ENCODE measurements at regions not wholly inside any gene's neighbourhood (a gene's known extent, or its start where the extent isn't known, plus 50 kb on each side); places are given as distances from the start of the nearest gene placed in this dataset.

DNA sequence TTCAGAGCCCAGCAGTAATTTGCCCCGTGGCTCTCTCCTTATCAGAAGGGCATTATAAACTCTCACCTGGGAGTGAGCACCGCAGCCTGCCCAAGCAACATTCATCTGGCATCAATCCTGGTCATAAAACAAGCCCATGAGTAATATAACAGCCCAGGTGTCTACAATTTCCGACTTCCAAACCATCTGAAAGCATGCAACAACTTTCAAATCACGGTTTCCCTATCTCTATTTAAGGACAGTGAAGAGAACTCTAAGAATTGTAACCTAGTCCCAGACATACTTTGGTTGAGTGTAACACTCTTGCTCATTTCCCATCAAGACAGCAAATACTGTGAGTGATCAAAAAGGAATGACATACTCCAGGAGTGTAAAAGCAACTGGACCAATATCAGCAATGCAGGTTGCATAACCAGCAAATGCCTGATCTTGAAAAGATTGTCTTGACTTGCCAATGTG, 487.4 kb upstream of the SOX9 start:
- TF ChIP-seq EZH2 (IDR thresholded peaks at IDR 0.05; ENCODE audit: low read depth, low read length, severe bottlenecking) = no peak
- TF ChIP-seq FOSL1 (IDR thresholded peaks at IDR 0.05; ENCODE audit: insufficient read depth, low read depth, low read length) = no peak
- TF ChIP-seq, protein P1, sequence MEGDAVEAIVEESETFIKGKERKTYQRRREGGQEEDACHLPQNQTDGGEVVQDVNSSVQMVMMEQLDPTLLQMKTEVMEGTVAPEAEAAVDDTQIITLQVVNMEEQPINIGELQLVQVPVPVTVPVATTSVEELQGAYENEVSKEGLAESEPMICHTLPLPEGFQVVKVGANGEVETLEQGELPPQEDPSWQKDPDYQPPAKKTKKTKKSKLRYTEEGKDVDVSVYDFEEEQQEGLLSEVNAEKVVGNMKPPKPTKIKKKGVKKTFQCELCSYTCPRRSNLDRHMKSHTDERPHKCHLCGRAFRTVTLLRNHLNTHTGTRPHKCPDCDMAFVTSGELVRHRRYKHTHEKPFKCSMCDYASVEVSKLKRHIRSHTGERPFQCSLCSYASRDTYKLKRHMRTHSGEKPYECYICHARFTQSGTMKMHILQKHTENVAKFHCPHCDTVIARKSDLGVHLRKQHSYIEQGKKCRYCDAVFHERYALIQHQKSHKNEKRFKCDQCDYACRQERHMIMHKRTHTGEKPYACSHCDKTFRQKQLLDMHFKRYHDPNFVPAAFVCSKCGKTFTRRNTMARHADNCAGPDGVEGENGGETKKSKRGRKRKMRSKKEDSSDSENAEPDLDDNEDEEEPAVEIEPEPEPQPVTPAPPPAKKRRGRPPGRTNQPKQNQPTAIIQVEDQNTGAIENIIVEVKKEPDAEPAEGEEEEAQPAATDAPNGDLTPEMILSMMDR (IDR thresholded peaks at IDR 0.05; ENCODE audit: control extremely low read depth in 1 of 3, insufficient read depth in 1 of 3, low read depth in 1 of 3, low read length in 3 of 3) = no peak
- no peak for TF ChIP-seq CEBPB (IDR thresholded peaks at IDR 0.05; ENCODE audit: low read depth, low read length)
- no peak for TF ChIP-seq SIN3A (conservative IDR thresholded peaks at IDR 0.05 in 1 of 2, IDR thresholded peaks at IDR 0.05 in 1 of 2; ENCODE audit: low read depth in 1 of 2, low read length in 2 of 2)
- TF ChIP-seq POLR2A (IDR thresholded peaks at IDR 0.05; ENCODE audit: control extremely low read depth in 1 of 2, low read depth in 2 of 2, low read length in 2 of 2) = no peak
- no peak for TF ChIP-seq ZNF274 (IDR thresholded peaks at IDR 0.05; ENCODE audit: borderline replicate concordance, extremely low read depth, low read length)
- TF ChIP-seq TAF1 (IDR thresholded peaks at IDR 0.05; ENCODE audit: low read depth, low read length) = no peak
- no peak for TF ChIP-seq EP300 (IDR thresholded peaks at IDR 0.05; ENCODE audit: borderline replicate concordance in 1 of 2, low read depth in 2 of 2, low read length in 2 of 2)
- TF ChIP-seq SAP30 (IDR thresholded peaks at IDR 0.05; ENCODE audit: insufficient read depth, insufficient replicate concordance, low read length) = no peak
- no peak for TF ChIP-seq GTF2F1 (IDR thresholded peaks at IDR 0.05; ENCODE audit: borderline replicate concordance, low read depth, low read length)
